Mesenchymal stem cell (in vitro differentiated cells and primary cell): ENCODE measurements at regions not wholly inside any gene's neighbourhood (a gene's known extent, or its start where the extent isn't known, plus 50 kb on each side); places are given as distances from the start of the nearest gene placed in this dataset.

ENCODE experiments used
- DNase-seq: peaks from one replicate; pipeline ENCODE4 v3.0.0-alpha.2; 2013
- H2AFZ ChIP-seq: one replicate; pipeline ENCODE4 v1.6.1; 2013; ENCODE audit warnings: low read depth, mild to moderate bottlenecking, control low read depth, inconsistent platforms, low read length, moderate library complexity
- H2AK5ac ChIP-seq: 2 replicates; pipeline ENCODE4 v1.6.1; 2013; ENCODE audit warnings: low read length, moderate library complexity, mild to moderate bottlenecking, inconsistent platforms; ENCODE audit not compliant: severe bottlenecking
- H2BK120ac ChIP-seq: one replicate; pipeline ENCODE4 v1.6.1; 2013; ENCODE audit warnings: low read depth, mild to moderate bottlenecking, inconsistent platforms, low read length, moderate library complexity
- H2BK12ac ChIP-seq, 2 experiments: one replicate each; pipeline ENCODE4 v1.6.1; 2013; ENCODE audit warnings: inconsistent platforms in 2 of 2, low read length in 2 of 2, mild to moderate bottlenecking in 2 of 2, moderate library complexity in 2 of 2, control low read depth in 1 of 2
- H2BK15ac ChIP-seq: one replicate; pipeline ENCODE4 v1.6.1; 2013; ENCODE audit warnings: mild to moderate bottlenecking, low read depth, inconsistent platforms; ENCODE audit not compliant: poor library complexity, severe bottlenecking
- H2BK5ac ChIP-seq: 2 replicates; pipeline ENCODE4 v1.6.1; 2013; ENCODE audit warnings: low read depth, mild to moderate bottlenecking, low read length, control low read depth, inconsistent platforms; ENCODE audit not compliant: poor library complexity, severe bottlenecking
- H3K14ac ChIP-seq, 2 experiments: one replicate each; pipeline ENCODE4 v1.6.1; 2013; ENCODE audit warnings: inconsistent platforms in 2 of 2, low read length in 2 of 2, control low read depth in 1 of 2, mild to moderate bottlenecking in 1 of 2, moderate library complexity in 1 of 2
- H3K18ac ChIP-seq, 2 experiments: one replicate each; pipeline ENCODE4 v1.6.1; 2013; ENCODE audit warnings: inconsistent platforms in 2 of 2, low read length in 2 of 2, control low read depth in 1 of 2, low read depth in 1 of 2, mild to moderate bottlenecking in 1 of 2
- H3K23ac ChIP-seq, 2 experiments: one replicate each; pipeline ENCODE4 v1.6.1; 2013; ENCODE audit warnings: inconsistent platforms in 2 of 2, low read length in 2 of 2, mild to moderate bottlenecking in 2 of 2, moderate library complexity in 2 of 2, control low read depth in 1 of 2
- H3K27ac ChIP-seq: 2 replicates; pipeline ENCODE4 v1.5.1; 2013; ENCODE audit warnings: mild to moderate bottlenecking, moderate library complexity, low read length, control low read depth, inconsistent platforms; ENCODE audit not compliant: poor library complexity, severe bottlenecking
- H3K27me3 ChIP-seq, 2 experiments: 2 replicates each; pipeline versions ENCODE4 v1.6.1 to v1.7.0; 2013; ENCODE audit warnings: low read length in 2 of 2, mild to moderate bottlenecking in 2 of 2, moderate library complexity in 2 of 2, control low read depth in 1 of 2, inconsistent platforms in 1 of 2; ENCODE audit not compliant: control insufficient read depth in 1 of 2, insufficient read depth in 1 of 2
- H3K36me3 ChIP-seq, 2 experiments: 2 replicates each; pipeline versions ENCODE4 v1.6.1 to v1.7.0; 2013; ENCODE audit warnings: low read length in 2 of 2, control low read depth in 1 of 2, inconsistent platforms in 1 of 2, low read depth in 1 of 2, mild to moderate bottlenecking in 1 of 2; ENCODE audit not compliant: insufficient read depth in 2 of 2, control insufficient read depth in 1 of 2
- H3K4ac ChIP-seq, 2 experiments: one replicate each; pipeline ENCODE4 v1.6.1; 2013; ENCODE audit warnings: inconsistent platforms in 2 of 2, low read length in 2 of 2, mild to moderate bottlenecking in 2 of 2, moderate library complexity in 2 of 2, control low read depth in 1 of 2, low read depth in 1 of 2
- H3K4me1 ChIP-seq: 2 replicates; pipeline ENCODE4 v1.6.1; 2013; ENCODE audit warnings: low read depth, low read length, control low read depth; ENCODE audit not compliant: control insufficient read depth, insufficient read depth
- H3K4me2 ChIP-seq: 2 replicates; pipeline ENCODE4 v1.6.1; 2013; ENCODE audit warnings: low read length, mild to moderate bottlenecking, inconsistent platforms; ENCODE audit not compliant: poor library complexity, severe bottlenecking
- H3K4me3 ChIP-seq, 2 experiments: 2 replicates each; pipeline versions ENCODE4 v1.5.1 to v1.7.0; 2013; ENCODE audit warnings: low read length in 2 of 2, mild to moderate bottlenecking in 2 of 2, control low read depth in 1 of 2, low read depth in 1 of 2; ENCODE audit not compliant: insufficient read depth in 1 of 2
- H3K79me1 ChIP-seq: replicated peaks from 2 replicates; pipeline ENCODE4 v1.6.1; 2013; ENCODE audit warnings: mild to moderate bottlenecking, control low read depth, low read length, inconsistent platforms; ENCODE audit not compliant: poor library complexity, severe bottlenecking
- H3K9ac ChIP-seq: 2 replicates; pipeline ENCODE4 v1.7.0; 2013; ENCODE audit warnings: mild to moderate bottlenecking, low read length, moderate library complexity
- H3K9me3 ChIP-seq: 2 replicates; pipeline ENCODE4 v1.7.0; 2013; ENCODE audit warnings: mild to moderate bottlenecking, low read length; ENCODE audit not compliant: control insufficient read depth
- H4K8ac ChIP-seq: one replicate; pipeline ENCODE4 v1.6.1; 2013; ENCODE audit warnings: inconsistent platforms, mild to moderate bottlenecking, low read length, moderate library complexity
- H4K91ac ChIP-seq: one replicate; pipeline ENCODE4 v1.6.1; 2013; ENCODE audit warnings: mild to moderate bottlenecking, low read length, inconsistent platforms
- WGBS: methylation state at CpG from one replicate; pipeline ENCODE4 v1.1.7; 2013; ENCODE audit warnings: mixed read lengths; 5-methylcytosine and 5-hydroxymethylcytosine counted together

DNA sequence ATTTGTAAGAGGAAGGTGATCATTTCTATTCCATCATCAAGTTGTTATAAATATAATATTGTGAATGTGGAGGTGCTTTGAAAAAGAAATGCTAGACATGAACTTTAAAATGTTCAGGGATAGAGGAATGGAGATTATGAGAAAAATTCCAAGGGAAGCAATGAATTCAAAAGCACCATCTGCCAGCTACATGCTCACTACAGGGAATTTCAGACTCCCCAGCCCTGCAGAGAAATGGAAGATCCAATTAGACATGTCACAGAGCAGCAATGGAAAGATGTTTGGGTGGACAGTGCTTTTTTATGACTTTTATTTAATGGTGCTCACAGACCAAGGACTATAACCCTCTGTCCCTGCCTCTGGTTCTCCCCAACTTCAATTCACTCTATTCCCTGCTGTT is 209.7 kb downstream of the ESM1 start:
- Histone ChIP-seq H2BK12ac (no peak overlapping the region), H3K36me3 (no peaks in the 10 kb centered on the region), H3K18ac (no peak overlapping the region), H3K27ac (no peak overlapping the region), H3K9ac (no peak overlapping the region), H3K4me3 (no peak overlapping the region), H2AK5ac (no peak overlapping the region), H3K4ac (no peak overlapping the region), H2BK5ac (no peak overlapping the region), H2BK15ac (no peak overlapping the region), H3K27me3 (no peaks in the 10 kb centered on the region), H3K9me3 (no peaks in the 10 kb centered on the region), H2BK120ac (no peak overlapping the region), H3K14ac (no peak overlapping the region), H2AFZ (no peak overlapping the region), H3K4me2 (no peak overlapping the region), H3K4me1 (no peaks in the 10 kb centered on the region), H4K8ac (no peak overlapping the region), H3K79me1 (no peaks in the 10 kb centered on the region), H3K23ac (no peak overlapping the region), H4K91ac (no peak overlapping the region)
- DNase-seq = no peak

GRCh38 chr5:54774281-54775170 is 210.9 kb downstream of the ESM1 start:
- no peaks in the 10 kb centered on the region for H3K79me1 ChIP-seq
- H2BK5ac ChIP-seq = no peak overlapping the region
- H3K27me3 ChIP-seq = no peaks in the 10 kb centered on the region
- H3K4me3 ChIP-seq = peak overlapping the region in 1 of 2 experiments; percentile 53
- no peak overlapping the region for H3K14ac ChIP-seq
- no peak overlapping the region for H3K4me2 ChIP-seq
- H3K36me3 ChIP-seq = no peaks in the 10 kb centered on the region
- no peak for DNase-seq
- 93% methylated on average over 5 of the region's 10 CpGs for WGBS
- H3K27ac ChIP-seq = no peak overlapping the region
- H3K9me3 ChIP-seq = no peaks in the 10 kb centered on the region
- no peaks in the 10 kb centered on the region for H3K4me1 ChIP-seq
- peak overlapping the region in 1 of 2 experiments; percentile 58 for H2BK12ac ChIP-seq
- H2AK5ac ChIP-seq = no peak overlapping the region
- no peak overlapping the region for H2BK120ac ChIP-seq
- H3K9ac ChIP-seq = peak overlapping the region; percentile 73
- H2BK15ac ChIP-seq = peak overlapping the region; percentile 70
- no peak overlapping the region for H3K23ac ChIP-seq
- H4K8ac ChIP-seq = peak overlapping the region; percentile 14
- H4K91ac ChIP-seq = no peak overlapping the region
- peak overlapping the region in 1 of 2 experiments; percentile 11 for H3K4ac ChIP-seq
- H3K18ac ChIP-seq = no peak overlapping the region
- no peak overlapping the region for H2AFZ ChIP-seq

DNA sequence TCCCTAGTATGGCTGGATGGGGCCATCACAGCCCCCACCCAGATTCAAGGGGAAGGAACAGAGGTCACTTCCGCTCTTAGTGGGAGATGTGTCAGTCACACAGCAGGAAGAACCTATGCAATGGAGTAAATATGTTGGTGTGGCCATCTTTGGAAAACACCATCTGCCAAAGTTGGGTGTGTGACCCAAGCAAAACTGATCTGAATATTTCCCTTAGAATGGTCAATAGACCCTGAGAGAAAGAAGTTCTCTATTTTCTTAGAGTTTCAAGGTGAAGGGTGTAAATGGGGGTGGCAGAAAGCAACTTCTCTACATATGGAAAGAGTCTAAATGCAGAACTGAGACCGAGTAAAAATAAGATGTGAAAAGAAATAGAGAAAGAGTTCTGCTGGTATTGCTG is 212.7 kb downstream of the ESM1 start:
- no peak overlapping the region for H3K14ac ChIP-seq
- no peaks in the 10 kb centered on the region for H3K79me1 ChIP-seq
- no peak overlapping the region for H2BK15ac ChIP-seq
- H2AFZ ChIP-seq = no peak overlapping the region
- no peak for DNase-seq
- no peak overlapping the region for H4K8ac ChIP-seq
- no peak overlapping the region for H2BK120ac ChIP-seq
- H3K9ac ChIP-seq = no peak overlapping the region
- 100% methylated on average over 2 of the region's 2 CpGs for WGBS
- H4K91ac ChIP-seq = no peak overlapping the region
- no peak overlapping the region for H3K4ac ChIP-seq
- no peak overlapping the region for H2BK12ac ChIP-seq
- no peaks in the 10 kb centered on the region for H3K4me1 ChIP-seq
- no peak overlapping the region for H3K18ac ChIP-seq
- no peak overlapping the region for H3K4me2 ChIP-seq
- H3K4me3 ChIP-seq = no peak overlapping the region
- H2BK5ac ChIP-seq = no peak overlapping the region
- no peaks in the 10 kb centered on the region for H3K9me3 ChIP-seq
- H3K27me3 ChIP-seq = no peaks in the 10 kb centered on the region
- no peak overlapping the region for H2AK5ac ChIP-seq
- no peaks in the 10 kb centered on the region for H3K36me3 ChIP-seq
- no peak overlapping the region for H3K27ac ChIP-seq
- no peak overlapping the region for H3K23ac ChIP-seq

DNA sequence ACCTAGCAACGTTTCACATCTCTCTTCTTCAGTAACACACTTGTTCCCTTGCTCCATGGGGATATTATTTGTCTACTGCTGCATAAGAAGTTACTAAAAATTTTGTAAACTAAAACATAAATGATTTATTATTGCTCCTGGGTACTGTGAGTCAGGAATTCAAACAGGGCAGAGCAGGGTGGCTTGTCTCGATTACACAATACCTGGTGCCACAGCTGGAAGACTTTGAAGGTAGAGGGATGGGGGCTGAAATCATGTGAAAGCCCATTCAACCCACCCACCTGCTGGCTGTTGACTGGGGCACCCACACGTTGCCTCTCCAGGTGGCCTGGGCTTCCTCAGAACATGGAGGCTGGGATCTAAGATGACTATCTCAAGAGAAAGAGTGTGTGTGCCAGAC is 213.2 kb downstream of the ESM1 start:
- Histone ChIP-seq H3K4me3 (no peak overlapping the region), H3K79me1 (no peaks in the 10 kb centered on the region), H3K4me2 (no peak overlapping the region), H2BK15ac (no peak overlapping the region), H3K4ac (no peak overlapping the region), H3K14ac (no peak overlapping the region), H3K9ac (no peak overlapping the region), H3K4me1 (no peaks in the 10 kb centered on the region), H3K36me3 (no peaks in the 10 kb centered on the region), H3K27ac (no peak overlapping the region), H4K8ac (no peak overlapping the region), H4K91ac (no peak overlapping the region), H2BK12ac (no peak overlapping the region), H3K27me3 (no peaks in the 10 kb centered on the region), H2BK5ac (no peak overlapping the region), H2BK120ac (no peak overlapping the region), H3K18ac (no peak overlapping the region), H3K23ac (no peak overlapping the region), H3K9me3 (no peaks in the 10 kb centered on the region), H2AFZ (no peak overlapping the region), H2AK5ac (no peak overlapping the region)
- 93% methylated on average over 1 of the region's 3 CpGs for WGBS
- DNase-seq = no peak
